NCI-H2196 treated with DMSO at 0.1 percent for 48 hours (cell line): ENCODE measurements at regions not wholly inside any gene's neighbourhood (a gene's known extent, or its start where the extent isn't known, plus 50 kb on each side); places are given as distances from the start of the nearest gene placed in this dataset.
"Not testable (repeated sequence)": the region's sequence is repeated elsewhere in the genome, so short reads cannot be mapped to it uniquely, and the experiment has no call there.

ENCODE experiments used
- DNase-seq: peaks from one replicate; lab custom pipeline; 2025; ENCODE audit not compliant: unreplicated experiment; lab: John Stamatoyannopoulos, UW

DNA sequence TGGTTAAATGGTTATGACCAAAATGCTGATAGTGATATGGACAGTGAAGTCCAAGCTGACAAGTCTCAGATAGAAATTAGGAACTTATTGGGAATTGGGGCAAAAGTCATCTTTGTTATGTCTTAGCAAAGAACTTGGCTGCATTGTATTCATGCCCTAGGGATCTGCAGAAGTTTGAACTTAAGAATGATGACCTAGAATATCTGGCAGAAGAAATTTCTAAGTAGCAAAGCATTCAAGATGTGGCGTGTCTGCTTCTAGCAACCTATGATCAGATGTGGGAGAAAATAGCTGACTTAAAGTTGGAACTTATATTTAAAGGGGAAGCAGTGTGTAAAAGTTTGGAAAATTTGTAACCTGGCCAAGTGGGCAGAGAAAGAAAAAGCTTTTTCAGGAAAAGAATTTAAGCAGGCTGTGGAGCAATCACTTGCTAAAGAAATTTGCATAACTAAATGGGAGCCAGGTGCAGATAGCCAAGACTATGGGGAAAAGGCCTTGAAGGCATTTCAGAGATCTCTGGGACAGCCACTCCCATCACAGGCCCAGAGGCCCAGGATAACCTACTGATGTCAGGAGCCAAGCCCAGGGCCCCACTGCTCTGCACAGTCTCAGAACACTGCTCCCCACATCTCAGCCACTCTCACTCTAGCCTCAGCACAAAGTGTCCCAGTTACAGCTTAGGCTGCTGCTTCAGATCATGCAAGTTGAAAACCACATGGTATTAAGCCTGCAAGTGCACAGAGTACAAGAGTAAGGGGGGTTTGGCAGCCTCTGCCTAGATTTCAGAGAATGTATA is 147.8 kb upstream of the TGFBR2 start:
- no peak for DNase-seq

DNA sequence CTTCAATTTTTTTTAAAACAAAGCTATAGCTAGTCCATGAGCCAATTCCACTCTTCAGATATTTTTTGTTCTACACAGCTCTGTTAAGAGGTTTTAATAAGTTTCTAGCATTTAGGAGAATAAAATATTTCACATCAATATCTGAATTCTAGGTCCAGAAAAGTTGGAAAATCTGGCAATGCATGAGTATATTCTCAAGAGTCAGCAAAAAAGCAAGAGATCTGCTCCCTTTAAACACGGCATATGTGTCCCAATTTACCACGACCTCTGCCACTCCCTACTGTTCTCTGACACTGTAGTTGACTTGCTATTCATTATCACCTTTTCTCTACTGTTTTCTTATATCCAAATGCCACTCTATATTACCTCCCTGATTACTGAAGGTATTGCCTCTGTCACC is 145.1 kb upstream of the TGFBR2 start:
- no peak for DNase-seq

DNA sequence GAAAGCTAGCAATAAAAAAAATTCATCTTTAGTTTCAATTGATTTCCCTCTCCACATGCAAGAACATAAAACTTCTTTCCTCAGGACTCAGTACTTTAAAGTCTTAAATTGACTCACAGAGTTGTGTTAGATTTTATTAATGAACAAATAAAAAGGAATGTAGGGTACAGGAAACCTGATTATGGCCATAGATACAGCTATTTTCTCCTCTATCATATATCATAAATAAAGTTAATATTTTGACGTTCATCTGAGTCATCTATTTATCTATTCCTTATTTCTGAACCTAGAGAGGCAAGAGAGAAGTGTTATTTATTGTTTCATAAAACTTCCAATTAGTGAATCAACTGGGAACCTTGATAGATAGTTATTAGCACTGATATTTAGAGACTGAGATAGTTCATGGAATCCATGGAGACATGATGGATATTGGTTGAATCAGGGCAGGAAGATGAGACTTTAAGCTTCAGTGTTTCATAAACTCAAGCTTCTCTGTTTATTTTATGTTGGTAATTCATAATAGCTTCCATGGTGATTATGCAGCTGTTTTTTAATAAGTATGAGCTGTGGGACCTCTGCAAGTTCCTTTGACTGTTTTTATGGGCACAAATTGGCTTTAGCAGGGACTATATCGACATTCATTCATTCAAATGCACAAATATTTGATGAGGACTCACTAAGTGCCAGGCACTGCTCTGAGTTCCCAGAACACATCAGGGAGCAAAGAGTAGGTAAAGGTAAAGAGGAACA is 143.5 kb upstream of the TGFBR2 start:
- no peak for DNase-seq

DNA sequence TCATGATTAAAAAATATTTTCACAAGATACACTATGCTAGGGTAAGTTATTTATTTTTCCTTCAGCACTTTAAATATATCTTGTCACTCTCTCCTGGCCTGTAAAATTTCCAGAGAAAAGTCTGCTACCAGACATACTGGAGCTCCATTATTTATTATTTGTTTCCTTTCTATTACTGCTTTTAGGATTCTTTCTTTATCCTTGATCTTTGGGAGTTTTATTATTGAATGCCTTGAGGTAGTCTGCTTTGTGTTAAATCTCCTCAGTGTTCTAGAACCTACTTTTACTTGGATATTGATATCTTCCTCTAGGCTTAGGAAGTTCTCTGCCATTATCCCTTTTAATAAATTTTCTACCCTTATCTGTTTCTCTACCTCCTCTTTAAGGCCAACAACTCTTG is 142.0 kb upstream of the TGFBR2 start:
- DNase-seq, result no peak

DNA sequence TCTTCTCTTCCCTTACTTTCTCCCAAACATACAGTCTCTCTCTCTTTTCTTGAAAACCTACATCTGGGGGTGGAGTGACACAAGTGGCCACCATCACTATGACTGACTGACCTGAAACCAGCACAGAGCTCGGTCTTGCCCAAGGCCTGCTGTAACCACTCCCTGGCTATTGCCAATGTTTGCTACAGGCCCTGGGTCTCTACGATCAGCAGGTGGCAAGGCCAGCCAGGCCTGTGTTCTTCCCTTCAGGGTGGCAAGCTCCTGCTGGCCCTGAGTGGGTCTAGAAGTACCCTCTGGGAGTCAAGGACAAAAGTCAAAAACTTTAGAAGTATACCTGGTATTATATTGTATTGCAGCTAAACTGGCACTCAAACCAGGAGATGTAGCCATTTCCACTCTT is 140.9 kb upstream of the TGFBR2 start:
- no peak for DNase-seq

DNA sequence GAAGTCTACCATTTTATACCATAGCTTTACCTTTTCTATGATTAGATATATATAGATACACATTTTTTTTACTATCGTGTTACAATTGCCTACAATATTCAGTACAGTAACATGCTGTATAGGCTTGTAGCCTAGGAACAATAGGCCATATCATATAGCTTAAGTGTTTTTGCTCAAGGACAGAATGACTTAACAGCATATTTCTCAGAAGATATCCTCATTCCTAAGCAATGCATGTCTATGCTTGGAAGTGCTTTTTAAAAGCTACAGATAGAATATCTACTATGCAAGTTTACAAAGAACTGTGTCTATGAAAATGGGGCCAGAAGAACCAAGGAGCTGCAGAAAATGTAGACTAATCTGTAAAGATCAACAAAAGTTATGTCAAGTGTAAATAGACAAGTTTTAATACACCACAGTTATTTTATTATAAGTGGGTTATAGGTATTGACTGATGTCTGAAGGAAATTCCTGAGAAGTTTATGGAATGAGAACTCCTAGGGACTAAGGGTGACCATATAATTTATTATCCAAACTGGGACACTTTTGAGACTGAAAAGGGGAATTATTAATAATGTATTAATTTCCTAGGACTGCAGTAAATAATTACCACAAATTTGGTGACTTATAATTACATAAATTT is 138.7 kb upstream of the TGFBR2 start:
- no peak for DNase-seq

DNA sequence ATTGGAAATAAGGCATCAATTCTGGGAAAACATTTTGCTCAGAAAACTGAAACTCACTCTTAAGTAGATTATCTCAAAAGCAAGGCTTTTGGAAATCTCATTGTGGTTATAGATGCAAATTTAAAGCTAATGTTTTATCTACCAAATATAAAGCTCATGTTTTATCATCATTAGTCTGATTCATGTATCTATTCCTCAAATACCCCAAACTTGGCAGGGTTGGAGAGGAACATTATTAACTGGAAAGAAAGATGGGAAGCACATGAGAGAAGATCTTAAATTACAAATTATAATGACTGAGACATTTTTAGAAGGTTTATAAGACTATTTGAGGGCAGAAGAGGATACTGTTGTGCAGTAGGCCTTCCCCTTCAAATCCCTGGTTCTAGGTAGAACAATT is 137.3 kb upstream of the TGFBR2 start:
- no peak for DNase-seq

DNA sequence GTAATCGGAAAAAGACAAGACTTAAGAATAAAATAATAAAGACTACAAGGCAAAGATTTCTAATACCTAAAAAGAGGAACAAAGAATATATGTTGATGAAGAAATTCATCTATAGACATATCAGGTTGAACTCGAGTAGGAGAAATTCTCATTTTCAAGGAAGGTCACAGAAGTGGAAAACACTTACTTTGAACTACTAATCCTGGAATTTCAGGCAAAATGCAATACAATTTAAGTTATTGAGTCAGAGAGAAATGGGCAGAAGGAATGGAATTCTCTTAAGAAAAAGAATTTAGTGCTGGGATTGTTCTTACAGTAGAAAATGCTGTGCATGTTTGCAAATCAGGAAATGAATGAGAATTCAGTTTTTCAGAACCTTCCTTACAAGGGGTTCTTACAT is 135.9 kb upstream of the TGFBR2 start:
- no peak for DNase-seq

DNA sequence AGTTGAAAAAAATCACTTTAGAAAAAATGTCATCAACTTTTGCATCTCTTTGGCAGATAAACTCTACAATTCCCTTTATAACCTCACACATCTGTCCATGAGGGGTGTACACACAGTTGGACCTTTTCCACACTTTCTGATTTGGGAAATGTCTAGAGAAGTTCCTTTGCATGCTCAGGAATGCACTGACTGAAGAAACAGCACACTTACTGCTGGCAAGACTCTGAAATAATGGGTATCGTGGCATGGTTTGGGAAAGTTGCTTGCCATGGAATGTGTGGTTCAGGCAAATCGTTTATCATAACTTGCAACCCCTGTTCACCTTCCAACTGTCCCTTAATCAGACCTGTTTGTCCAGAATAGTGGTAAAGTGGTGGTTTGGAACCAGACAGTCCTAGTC is 135.3 kb upstream of the TGFBR2 start:
- no peak for DNase-seq

DNA sequence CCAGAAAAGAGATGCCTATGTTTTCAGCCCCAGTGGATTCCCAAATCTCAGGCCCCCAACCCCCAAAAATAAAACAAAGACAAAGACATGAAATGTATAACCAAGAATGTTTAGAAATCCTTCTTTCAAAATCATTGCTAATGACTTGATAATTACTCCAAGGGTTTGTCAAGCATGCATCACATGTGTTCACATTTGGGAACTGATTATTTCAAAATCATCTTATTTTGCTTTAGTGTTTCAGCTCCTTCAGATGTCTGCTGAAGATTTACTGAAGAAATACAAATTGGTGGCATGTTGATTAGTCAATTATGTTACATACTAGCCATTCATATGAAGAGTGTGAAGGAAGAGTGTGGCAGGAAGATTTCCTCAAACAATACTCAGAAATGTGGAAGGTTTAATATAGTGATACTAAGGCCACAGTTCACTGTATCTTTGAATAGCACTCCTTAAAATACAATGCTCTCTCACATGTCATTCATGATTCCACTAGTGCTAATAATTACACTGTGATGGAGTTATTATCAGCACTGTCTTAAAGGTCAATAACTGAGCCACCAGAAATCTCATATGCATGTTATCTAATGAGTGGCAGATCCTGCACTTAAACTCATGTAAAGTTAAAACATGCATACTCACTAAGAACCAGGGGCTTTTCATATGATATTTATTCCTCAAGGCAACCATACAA is 134.5 kb upstream of the TGFBR2 start:
- no peak for DNase-seq

DNA sequence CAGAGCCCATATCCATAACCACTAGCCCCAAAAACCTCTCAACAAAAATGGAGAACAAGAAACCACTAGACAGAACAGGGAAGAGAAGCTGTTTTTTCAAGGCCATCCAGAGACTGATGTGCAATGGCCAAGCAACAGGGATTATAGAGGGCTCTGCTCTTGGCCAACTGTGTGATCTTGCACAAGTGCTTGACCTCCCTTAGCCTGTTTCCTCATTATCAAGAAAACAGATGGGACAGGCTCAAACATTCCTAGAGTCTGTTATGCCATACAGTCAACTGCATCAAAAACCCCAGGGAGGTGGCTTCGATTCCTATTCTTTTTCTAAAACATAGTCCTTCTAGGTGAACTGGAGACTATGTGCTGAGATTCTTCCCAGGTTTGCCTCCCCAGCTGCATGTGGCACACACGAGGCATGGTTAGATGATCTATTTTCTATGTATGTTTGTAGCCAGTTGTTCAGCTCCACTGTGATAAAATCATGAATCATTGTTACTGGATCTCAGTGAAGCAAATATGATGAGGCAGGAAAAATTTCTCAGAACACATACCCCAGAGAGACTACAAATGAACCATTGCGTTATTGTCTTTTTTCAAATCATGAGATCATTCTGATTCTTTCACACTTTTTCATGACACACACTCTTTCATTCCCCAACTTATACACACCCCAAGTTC is 132.9 kb upstream of the TGFBR2 start:
- DNase-seq, result no peak

DNA sequence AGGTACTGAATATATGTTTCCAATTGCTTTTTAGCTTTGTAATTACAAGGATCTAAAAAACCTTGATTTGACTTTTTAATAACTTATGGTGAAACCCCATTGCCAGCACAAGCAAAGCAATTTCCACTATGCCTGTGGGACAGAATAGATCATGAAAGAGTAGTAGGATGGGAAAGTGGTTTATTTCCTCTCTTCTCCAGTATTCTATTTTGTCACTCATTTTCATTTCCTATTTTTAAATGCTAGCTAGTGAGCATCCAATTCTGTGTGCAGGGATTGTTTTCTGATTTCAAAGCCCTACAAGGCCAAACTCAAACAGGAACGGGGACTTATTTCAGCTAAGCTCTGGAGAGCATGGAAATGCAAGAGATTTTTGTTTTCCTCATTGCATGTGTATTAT is 132.0 kb upstream of the TGFBR2 start:
- DNase-seq, result no peak

DNA sequence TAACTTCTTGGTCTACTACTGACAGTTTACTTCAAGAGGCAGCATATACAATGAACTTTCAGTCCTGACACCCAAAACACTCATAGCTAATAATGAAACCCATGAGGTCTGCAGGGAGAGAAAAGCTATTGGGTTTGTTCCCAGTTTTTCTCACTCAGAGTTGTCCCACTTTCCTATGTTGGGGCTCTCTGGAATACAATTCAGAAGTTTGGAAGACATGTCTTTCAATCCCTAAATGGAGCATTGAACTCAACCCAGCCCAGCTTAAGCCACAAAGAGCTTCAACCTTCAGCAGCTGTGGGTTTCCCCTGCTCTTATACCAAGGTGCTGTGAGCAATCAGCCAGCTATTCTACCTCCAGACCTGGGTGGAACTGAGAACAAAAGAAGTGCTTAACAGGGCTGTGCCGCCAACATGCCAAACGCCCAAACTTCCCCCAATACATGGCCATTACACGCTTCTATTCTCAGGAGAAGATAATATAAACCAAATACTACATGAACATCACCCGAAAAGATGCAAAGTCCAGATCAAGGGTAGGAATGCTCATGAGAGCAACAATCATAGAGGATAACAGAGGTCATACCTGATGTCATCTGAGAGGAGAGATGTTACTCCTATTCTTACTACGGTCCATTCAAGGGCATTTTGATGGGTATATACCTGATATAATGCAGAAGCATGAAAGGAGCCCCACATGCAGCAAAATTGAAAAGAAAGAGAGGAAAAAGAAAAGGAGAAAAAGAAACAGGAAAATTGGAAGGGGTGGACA is 131.2 kb upstream of the TGFBR2 start:
- no peak for DNase-seq

DNA sequence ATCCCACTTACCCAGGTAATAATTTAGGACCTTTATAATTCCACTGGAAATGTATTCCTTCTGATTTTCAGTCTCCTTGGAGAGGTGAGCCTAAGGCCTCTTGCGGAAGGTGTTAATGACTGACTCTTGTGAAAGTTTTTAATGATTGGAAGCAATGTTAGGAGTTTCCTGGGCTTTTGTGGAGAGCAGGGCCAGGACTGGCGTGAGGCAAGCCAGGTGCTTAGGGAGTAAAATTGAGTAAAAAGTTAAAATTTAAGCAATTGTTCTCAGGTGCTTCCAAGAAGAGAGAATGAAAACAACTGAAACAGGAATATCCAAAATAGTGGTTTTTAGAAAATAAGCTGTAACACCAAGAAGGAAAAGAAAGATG is 130.6 kb upstream of the TGFBR2 start:
- no peak for DNase-seq

DNA sequence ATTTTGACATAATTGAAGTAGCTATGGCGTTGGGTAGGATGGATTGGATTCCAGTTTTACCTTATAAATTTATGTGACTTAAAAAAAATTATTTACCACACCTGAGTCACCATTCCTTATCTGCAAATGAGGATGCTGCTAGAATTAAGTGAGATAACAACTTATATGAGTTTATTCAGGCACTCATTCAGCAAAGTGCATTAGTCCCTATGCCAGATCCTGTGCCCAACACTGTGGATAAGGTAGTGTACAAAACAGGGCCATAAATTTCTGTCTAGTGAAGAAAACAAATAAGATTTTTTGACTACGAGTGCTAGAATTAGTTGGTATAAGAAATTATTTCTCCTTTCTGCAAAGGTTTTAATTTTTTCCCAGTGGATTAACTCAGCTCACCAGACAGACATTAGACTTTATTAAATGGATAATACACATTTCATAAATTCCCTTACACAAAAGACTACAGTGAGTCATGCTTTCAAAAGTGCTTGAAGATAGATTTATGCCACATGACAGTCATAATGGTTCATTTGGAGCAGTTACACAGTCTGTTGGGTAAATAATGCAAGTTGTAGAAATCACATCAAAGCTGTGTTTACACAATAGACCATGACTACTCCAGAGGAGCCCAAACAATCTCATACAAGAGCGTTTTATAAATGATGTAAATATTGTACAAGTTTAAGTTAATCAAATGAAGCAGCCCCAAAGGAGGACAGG is 129.9 kb upstream of the TGFBR2 start:
- DNase-seq, result no peak

DNA sequence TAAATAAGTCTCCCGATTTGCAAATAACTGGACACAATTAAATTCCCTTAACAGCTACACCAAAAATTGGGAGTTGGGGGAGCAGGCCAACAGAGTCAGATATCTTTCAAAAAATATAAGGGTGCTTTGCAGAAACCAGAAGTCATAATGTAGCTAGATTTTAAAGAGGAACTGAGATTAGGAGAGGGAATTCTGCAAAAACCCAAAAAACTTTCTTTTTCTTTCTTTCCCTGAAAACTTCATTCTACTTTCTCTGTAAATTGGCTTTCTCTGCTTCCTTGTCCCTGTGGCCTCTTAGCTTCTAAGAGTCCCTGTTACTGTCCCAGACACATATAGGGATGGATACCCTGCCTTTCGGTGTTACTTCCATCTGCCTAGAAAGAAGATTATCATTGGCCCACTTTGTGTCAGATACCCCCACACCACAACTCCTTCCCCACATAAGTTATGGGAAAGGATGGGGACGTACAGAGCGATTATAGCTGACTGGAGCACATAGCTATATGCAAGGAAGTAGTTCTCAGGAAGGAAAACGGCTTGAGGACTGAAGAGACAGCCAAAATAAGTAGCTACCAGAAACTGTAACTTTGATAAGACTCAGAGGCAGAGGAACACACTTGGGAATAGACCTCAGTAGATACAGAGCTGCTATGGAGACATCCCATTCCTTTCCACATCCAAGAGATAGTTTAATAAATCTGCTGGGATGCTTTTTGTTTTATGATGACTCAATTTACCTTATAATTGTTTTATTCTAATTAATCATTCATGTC is 129.1 kb upstream of the TGFBR2 start:
- DNase-seq, result no peak

DNA sequence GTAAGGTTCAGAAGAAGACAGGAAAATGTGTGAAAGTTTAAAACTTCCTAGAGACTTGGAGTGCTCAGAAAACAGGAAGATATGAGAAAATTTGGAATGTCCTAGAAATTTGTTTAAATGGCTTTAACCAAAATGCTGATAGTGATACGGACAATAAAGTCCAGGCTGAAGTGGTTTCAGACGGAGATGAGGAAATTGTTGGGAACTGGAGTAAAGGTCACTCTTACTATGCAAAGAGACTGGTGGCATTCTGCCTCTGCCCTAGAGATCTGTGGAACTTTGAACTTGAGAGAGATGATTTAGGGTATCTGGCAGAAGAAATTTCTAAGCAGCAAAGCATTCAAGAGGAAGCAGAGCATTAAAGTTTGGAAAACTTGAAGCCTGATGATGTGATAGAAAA is 126.7 kb upstream of the TGFBR2 start:
- DNase-seq, result not testable (repeated sequence)

DNA sequence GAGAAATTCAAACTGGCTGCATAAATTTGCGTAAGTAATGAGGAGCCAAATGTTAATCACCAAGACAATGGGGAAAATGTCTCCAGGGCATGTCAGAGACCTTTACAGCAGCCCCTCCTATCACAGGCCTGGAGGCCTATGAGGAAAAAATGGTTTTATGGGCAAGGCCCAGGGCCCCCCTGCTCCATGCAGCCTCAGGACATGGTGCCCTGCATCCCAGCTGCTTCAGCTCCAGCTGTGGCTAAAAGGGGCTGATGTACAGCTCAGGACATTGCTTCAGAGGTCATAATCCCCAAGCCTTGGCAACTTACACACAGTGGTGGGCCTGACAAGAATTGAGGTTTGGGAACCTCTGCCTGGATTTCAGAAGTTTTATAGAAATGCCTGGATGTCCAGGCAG is 126.2 kb upstream of the TGFBR2 start:
- DNase-seq, result not testable (repeated sequence)

DNA sequence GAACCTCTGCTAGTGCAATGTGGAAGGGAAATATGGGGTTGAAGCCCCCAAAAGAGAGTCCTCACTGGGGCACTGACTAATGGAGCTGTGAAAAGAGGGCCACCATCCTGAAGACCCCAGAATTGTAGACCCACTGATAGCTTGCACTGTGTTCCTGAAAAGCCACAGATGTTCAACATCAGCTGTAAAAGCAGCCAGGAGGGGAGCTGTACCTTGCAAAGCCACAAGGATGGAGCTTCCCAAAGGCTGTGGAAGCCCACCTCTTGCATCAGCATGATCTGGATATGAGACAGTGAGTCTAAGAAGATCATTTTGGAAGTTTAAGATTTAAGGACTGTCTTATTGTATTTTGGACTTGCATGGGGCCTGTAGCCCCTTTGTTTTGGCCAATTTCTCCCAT is 125.8 kb upstream of the TGFBR2 start:
- DNase-seq, result no peak
